ENCODE measurements at regions not wholly inside any gene's neighbourhood (a gene's known extent, or its start where the extent isn't known, plus 50 kb on each side); places are given as distances from the start of the nearest gene placed in this dataset.

GRCh38 chr7:113774182-113774807 lies 144.5 kb downstream of the PPP1R3A start:
- TF ChIP-seq CTCF (IDR thresholded peaks at IDR 0.05; ENCODE audit: low read length) (peak; percentile 87), EZH2 (optimal IDR thresholded peaks at IDR 0.05; ENCODE audit: low read depth, low read length) (no peak), EZH2phosphoT487 (IDR thresholded peaks at IDR 0.05; ENCODE audit: low read length) (no peak)
